T47D (cell line): ENCODE measurements at regions not wholly inside any gene's neighbourhood (a gene's known extent, or its start where the extent isn't known, plus 50 kb on each side); places are given as distances from the start of the nearest gene placed in this dataset.

Experiments used
- DNase-seq, 2 experiments: peaks; one replicate each; pipeline versions ENCODE4 v3.0.0 to v3.0.0-alpha.2; 2011 to 2012; ENCODE audit warnings: low read depth in 1 of 2, low spot score in 1 of 2
- JUND ChIP-seq: IDR thresholded peaks from 2 replicates; pipeline ENCODE4 v1.6.1; 2012; ENCODE audit warnings: low read depth
- in situ Hi-C: cut with HindIII; loops from 2 replicates; pipeline ENCODE4 v1.10.0; 2016; ENCODE audit warnings: low sequenced_read_pairs, low pct_unique_long_range_greater_than_20kb

GRCh38 chr11:109739379-109739778 is 317.4 kb downstream of the C11orf87 start:
- in situ Hi-C loops = no loop called here

GRCh38 chr11:109745996-109746625 is 324.1 kb downstream of the C11orf87 start:
- in situ Hi-C loops = no loop called here
- TF ChIP-seq JUND = no peak
- DNase-seq = no peak

More at GRCh38 chr11:109739379-109739778, 317.4 kb downstream of the C11orf87 start:
- no peak for DNase-seq
- no peak for TF ChIP-seq JUND

- in situ Hi-C loops = no loop called here
- DNase-seq = no peak
- TF ChIP-seq JUND = no peak
Measured at GRCh38 chr11:109747839-109748238, 325.8 kb downstream of the C11orf87 start.

DNA sequence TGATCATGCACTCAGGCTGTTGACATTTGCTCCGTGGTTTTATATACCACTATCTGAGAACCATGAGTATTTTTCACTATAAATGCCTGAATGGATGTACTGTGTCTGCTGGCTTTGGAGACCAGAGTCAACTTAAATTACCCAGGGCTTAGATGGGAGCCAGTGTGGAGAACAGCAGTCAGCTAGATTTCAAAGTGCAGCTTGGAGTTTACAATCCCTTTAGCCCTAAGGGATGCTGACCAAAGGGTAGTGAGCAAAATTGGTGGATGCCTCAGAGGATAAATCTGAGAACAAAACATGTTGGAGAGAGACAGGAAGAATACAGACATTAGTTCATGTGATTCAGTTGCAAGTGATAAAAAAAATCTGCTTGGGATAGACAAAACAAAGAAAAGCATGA is 327.5 kb downstream of the C11orf87 start:
- no peak for TF ChIP-seq JUND
- in situ Hi-C loops = no loop called here
- DNase-seq = no peak

- in situ Hi-C loops = no loop called here
- TF ChIP-seq JUND = no peak
- DNase-seq = no peak
Measured at GRCh38 chr11:109750964-109751363, 329.0 kb downstream of the C11orf87 start.

- in situ Hi-C loops = no loop called here
- DNase-seq = no peak
- TF ChIP-seq JUND = no peak
Measured at GRCh38 chr11:109752212-109752825, 330.3 kb downstream of the C11orf87 start.

DNA sequence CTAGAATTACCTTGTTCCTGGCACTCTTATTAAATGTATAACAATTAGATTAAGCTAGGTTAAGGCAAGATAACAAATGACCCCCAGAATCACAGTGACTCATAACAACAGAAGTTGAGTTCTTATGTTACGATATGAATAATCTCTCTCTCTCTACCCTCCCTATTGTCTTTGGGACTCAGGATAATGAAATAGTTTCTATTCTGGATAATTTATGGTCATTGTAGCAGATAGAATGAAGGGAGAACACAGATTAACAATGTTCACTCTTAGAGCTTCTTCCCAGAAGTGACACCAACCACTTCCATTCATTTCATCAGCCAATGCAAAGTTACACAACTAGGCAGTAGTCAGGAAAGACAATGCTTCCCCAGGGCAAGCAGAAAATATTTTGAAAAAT is 334.5 kb downstream of the C11orf87 start:
- in situ Hi-C loops = no loop called here

DNA sequence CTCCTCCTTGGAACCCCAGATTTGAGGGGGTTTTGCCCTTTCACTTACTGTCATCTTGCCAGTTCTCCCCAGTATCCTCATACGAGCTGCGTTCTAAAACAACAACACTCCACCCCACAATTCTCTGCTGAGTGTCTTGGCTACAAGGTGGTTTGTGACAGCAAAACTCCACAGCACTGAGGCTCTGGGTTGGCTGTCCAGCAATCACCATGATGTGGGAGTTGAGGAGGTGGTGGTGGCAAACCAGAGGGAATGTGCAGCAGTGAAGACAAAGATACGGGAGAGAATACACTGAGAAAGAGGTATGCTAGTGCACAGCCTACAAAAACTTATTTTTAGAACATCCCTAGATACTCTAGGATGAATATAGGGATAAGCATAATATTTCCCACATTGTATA is 335.0 kb downstream of the C11orf87 start:
- in situ Hi-C loops = no loop called here
- TF ChIP-seq JUND = no peak
- DNase-seq = no peak

More for the DNA sequence above, 334.5 kb downstream of the C11orf87 start:
- TF ChIP-seq JUND = no peak
- DNase-seq = no peak

DNA sequence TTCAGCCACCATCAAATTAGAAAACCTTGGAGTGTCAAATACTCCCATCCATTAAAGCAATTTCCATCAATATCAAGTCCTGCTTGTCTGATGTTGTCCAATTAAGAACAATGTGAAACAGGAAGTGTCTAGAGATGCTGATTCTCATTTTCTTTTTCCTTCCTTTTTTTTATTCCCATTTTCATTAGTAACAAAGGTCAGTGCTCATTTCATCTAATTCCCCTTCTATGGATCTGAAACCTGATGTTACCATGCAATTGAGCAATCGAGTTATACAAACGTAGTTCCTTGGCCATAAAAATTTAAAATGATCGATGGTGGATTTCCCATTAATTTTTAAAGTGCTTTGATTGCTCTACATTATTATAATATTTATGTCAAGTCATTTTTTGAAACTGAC is 330.6 kb upstream of the ZC3H12C start:
- DNase-seq = no peak
- no peak for TF ChIP-seq JUND
- in situ Hi-C loops = no loop called here

DNA sequence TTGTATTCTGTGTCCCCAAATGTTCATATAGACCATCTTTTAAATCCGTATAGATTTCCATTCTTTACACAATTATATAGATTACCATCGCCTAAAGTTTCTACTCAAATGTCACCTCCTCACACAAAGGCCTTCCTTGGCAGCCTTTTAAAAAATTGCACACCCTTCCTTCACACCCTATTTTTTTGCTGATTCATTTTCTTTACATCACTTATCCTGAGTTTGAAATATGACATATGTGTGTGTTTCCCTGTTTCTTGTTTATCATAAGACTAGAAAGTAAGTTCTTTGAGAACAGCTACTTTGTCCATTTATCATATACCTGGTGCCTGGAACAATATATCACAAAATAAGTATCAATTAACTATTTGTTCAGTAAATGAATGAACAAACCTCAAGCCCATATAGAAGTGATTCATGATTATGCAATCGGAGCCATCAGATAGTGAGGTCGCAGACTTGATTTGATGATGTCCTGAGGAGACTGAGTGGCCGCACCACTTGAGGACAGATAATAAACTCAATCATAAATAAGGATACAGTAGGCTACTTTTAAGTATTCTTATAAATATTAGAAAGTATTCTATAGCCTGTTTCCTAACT is 327.4 kb upstream of the ZC3H12C start:
- in situ Hi-C loops = no loop called here
- no peak for TF ChIP-seq JUND

GRCh38 chr11:109769858-109770257 is 323.3 kb upstream of the ZC3H12C start:
- TF ChIP-seq JUND = no peak
- no peak for DNase-seq
- in situ Hi-C loops = no loop called here

More for the DNA sequence above, 327.4 kb upstream of the ZC3H12C start:
- DNase-seq = no peak

- no peak for TF ChIP-seq JUND
- DNase-seq = no peak
- in situ Hi-C loops = no loop called here
Measured at GRCh38 chr11:109770323-109770722, 322.9 kb upstream of the ZC3H12C start.

- TF ChIP-seq JUND = no peak
- in situ Hi-C loops = no loop called here
- no peak for DNase-seq
Measured at GRCh38 chr11:109772892-109773291, 320.3 kb upstream of the ZC3H12C start.
